HepG2 (cell line): ENCODE measurements at regions not wholly inside any gene's neighbourhood (a gene's known extent, or its start where the extent isn't known, plus 50 kb on each side); places are given as distances from the start of the nearest gene placed in this dataset.

Source experiments
- ATAC-seq: fragments of 200-7000 bp; cut with Tn5 transposase; 3 replicates; pipeline ENCODE4 v1.9.1; 2020; ENCODE audit warnings: mild to moderate bottlenecking, moderate library complexity
- BruUV-seq: library from RNA; stranded (reverse); fragments of 400-500 nt; replicated peaks from 2 replicates; lab custom pipeline; 2021; lab: Mats Ljungman, UMichigan
- CTCF ChIA-PET: fragments of 300-600 bp; formaldehyde crosslinking; extraction: SDS; loops from one replicate; lab custom pipeline; 2021; ENCODE audit warnings: low total read pairs, inconsistent platforms, low intra/inter-chr PET ratio; lab: Yijun Ruan, JAX
- POLR2A ChIA-PET: fragments of 350-600 bp; sonication (Branson Sonifier 250); formaldehyde crosslinking; loops from one replicate; lab custom pipeline; 2020; ENCODE audit warnings: antibody characterized with exemption, inconsistent platforms; lab: Yijun Ruan, JAX
- DNase-seq: peaks from one replicate; pipeline ENCODE4 v3.0.0-alpha.2; 2015; ENCODE audit warnings: low spot score
- FAIRE-seq: peaks from 3 replicates; lab custom pipeline; 2011; peaks lifted over from hg19 to GRCh38; lab: Jason Lieb, UNC
- H2AFZ ChIP-seq: one replicate; pipeline ENCODE4 v1.6.1; 2011; ENCODE audit warnings: low read length, inconsistent platforms
- H3K27ac ChIP-seq: fragments of 300-600 bp; 3 replicates; pipeline ENCODE4 v1.8.0; 2011; ENCODE audit warnings: mixed run types, mild to moderate bottlenecking, mixed read lengths, low read length, inconsistent platforms; ENCODE audit not compliant: insufficient read depth; ENCODE audit errors: extremely low read length
- H3K27me3 ChIP-seq, 2 experiments: fragments of 200-600 bp in 1 of 2; 2 replicates in 1 of 2; 3 replicates in 1 of 2; pipeline versions ENCODE4 v1.6.0 to v1.8.0; 2011; ENCODE audit warnings: low read length in 2 of 2, mild to moderate bottlenecking in 2 of 2, moderate library complexity in 2 of 2, inconsistent platforms in 1 of 2; ENCODE audit not compliant: insufficient read depth in 2 of 2, control insufficient read depth in 1 of 2
- H3K36me3 ChIP-seq, 2 experiments: fragments of 200-600 bp in 1 of 2; replicated peaks in 1 of 2; 2 replicates in 1 of 2; 3 replicates in 1 of 2; pipeline versions ENCODE4 v1.5.1 to v1.8.0; 2011; ENCODE audit warnings: low read length in 2 of 2, inconsistent platforms in 1 of 2; ENCODE audit not compliant: insufficient read depth in 2 of 2, control insufficient read depth in 1 of 2
- H3K4me1 ChIP-seq: 2 replicates; pipeline ENCODE4 v1.5.1; 2012; ENCODE audit warnings: low read length, inconsistent platforms; ENCODE audit not compliant: insufficient read depth
- H3K4me2 ChIP-seq: 2 replicates; pipeline ENCODE4 v1.6.0; 2011; ENCODE audit warnings: low read depth, low read length, inconsistent platforms
- H3K4me3 ChIP-seq, 3 experiments: fragments of 200-600 bp in 1 of 3; sonication (generic), shearing (Covaris generic) in 1 of 3; replicated peaks in 1 of 3; 2 replicates each; pipeline ENCODE4 v1.5.1; 2011 to 2016; ENCODE audit warnings: low read length in 3 of 3, inconsistent platforms in 2 of 3, low read depth in 2 of 3, mild to moderate bottlenecking in 2 of 3, control low read depth in 1 of 3, mixed read lengths in 1 of 3; ENCODE audit not compliant: insufficient read depth in 1 of 3
- H3K79me2 ChIP-seq: one replicate; pipeline ENCODE4 v1.6.1; 2011; ENCODE audit warnings: low read length, inconsistent platforms; ENCODE audit not compliant: insufficient read depth
- H3K9ac ChIP-seq: 2 replicates; pipeline ENCODE4 v1.6.0; 2011; ENCODE audit warnings: mild to moderate bottlenecking, low read depth, low read length, inconsistent platforms; ENCODE audit not compliant: insufficient read depth
- H3K9me3 ChIP-seq: 2 replicates; pipeline ENCODE4 v1.5.1; 2012; ENCODE audit warnings: mild to moderate bottlenecking, low read length
- H4K20me1 ChIP-seq: 2 replicates; pipeline ENCODE4 v1.6.0; 2011; ENCODE audit warnings: inconsistent platforms, mild to moderate bottlenecking, low read length, moderate library complexity; ENCODE audit not compliant: insufficient read depth
- CEBPB ChIP-seq: IDR thresholded peaks from 2 replicates; pipeline ENCODE4 v1.6.1; 2011; ENCODE audit warnings: low read depth, low read length, improper control_type of control experiment, borderline replicate concordance
- EHMT2 ChIP-seq: fragments of 200-600 bp; sonication (generic); IDR thresholded peaks from 2 replicates; pipeline ENCODE4 v1.7.0; 2017; ENCODE audit warnings: antibody characterized with exemption, low read depth, low read length, borderline replicate concordance
- IKZF4 ChIP-seq: sonication (generic); formaldehyde crosslinking; IDR thresholded peaks from 2 replicates; pipeline ENCODE4 v1.5.1; 2020; ENCODE audit warnings: borderline replicate concordance, mild to moderate bottlenecking, low read depth, missing genetic modification reagents; ENCODE audit errors: not compliant biosample characterization
- KLF12 ChIP-seq: sonication (generic); formaldehyde crosslinking; IDR thresholded peaks from 2 replicates; pipeline ENCODE4 v1.4.0; 2020; ENCODE audit warnings: missing genetic modification reagents, borderline replicate concordance
- KMT2A ChIP-seq: sonication (generic); formaldehyde crosslinking; IDR thresholded peaks from 2 replicates; pipeline ENCODE4 v1.4.0; 2020; ENCODE audit warnings: missing genetic modification reagents
- PRMT3 ChIP-seq: sonication (generic); formaldehyde crosslinking; IDR thresholded peaks from 2 replicates; pipeline ENCODE4 v1.8.1; 2022; ENCODE audit warnings: low read depth, mild to moderate bottlenecking, moderate library complexity, missing genetic modification reagents, borderline replicate concordance
- YEATS4 ChIP-seq: sonication (generic); formaldehyde crosslinking; IDR thresholded peaks from 2 replicates; pipeline ENCODE4 v1.4.0; 2020; ENCODE audit warnings: missing genetic modification reagents, borderline replicate concordance
- ZNF296 ChIP-seq: sonication (generic); formaldehyde crosslinking; conservative IDR thresholded peaks from 2 replicates; pipeline ENCODE4 v1.5.0; 2020; ENCODE audit warnings: mild to moderate bottlenecking, missing genetic modification reagents
- ZNF510 ChIP-seq: sonication (generic); formaldehyde crosslinking; IDR thresholded peaks from 2 replicates; pipeline ENCODE4 v1.4.0; 2020; ENCODE audit warnings: low read depth, mild to moderate bottlenecking, missing genetic modification reagents
- ZNF546 ChIP-seq: sonication (generic); formaldehyde crosslinking; conservative IDR thresholded peaks from 2 replicates; pipeline ENCODE4 v1.8.1; 2023; ENCODE audit warnings: mild to moderate bottlenecking, missing genetic modification reagents
- ZNF577 ChIP-seq: sonication (generic); formaldehyde crosslinking; IDR thresholded peaks from 2 replicates; pipeline ENCODE4 v1.4.0; 2020; ENCODE audit warnings: mild to moderate bottlenecking, low read depth, missing genetic modification reagents, borderline replicate concordance
- WGBS: methylation state at CpG from one replicate; pipeline ENCODE4 v1.1.6; 2017; ENCODE audit warnings: low lambda C conversion rate; 5-methylcytosine and 5-hydroxymethylcytosine counted together
- in situ Hi-C: cut with HindIII; loops from 2 replicates; pipeline ENCODE4 v1.10.0; 2017; ENCODE audit warnings: low pct_unique_long_range_greater_than_20kb; ENCODE audit not compliant: extremely low pct_ligation_motif_present
- intact Hi-C: fragments of 100-400 bp; cut with micrococcal nuclease; formaldehyde crosslinking; loops from one replicate; pipeline ENCODE4 v1.10.0; 2022; ENCODE audit not compliant: unreplicated experiment
- TF ChIP-seq, protein P1 (sequence below): sonication (generic); formaldehyde crosslinking; IDR thresholded peaks from 2 replicates; pipeline ENCODE4 v1.8.1; 2022; ENCODE audit warnings: low read depth, mild to moderate bottlenecking, missing genetic modification reagents
- TF ChIP-seq, protein P2 (sequence below): IDR thresholded peaks from 2 replicates; pipeline ENCODE4 v1.6.1; 2012; ENCODE audit warnings: low read depth, low read length, improper control_type of control experiment
- TF ChIP-seq, protein P3 (sequence below): sonication (generic); formaldehyde crosslinking; IDR thresholded peaks from 2 replicates; pipeline ENCODE4 v1.8.1; 2023; ENCODE audit warnings: mild to moderate bottlenecking, missing genetic modification reagents, borderline replicate concordance
- TF ChIP-seq, protein P4 (sequence below), 2 experiments: IDR thresholded peaks; 2 replicates each; pipeline ENCODE4 v1.6.1; 2011 to 2012; ENCODE audit warnings: low read length in 2 of 2, borderline replicate concordance in 1 of 2, low read depth in 1 of 2, mild to moderate bottlenecking in 1 of 2, moderate library complexity in 1 of 2

DNA sequence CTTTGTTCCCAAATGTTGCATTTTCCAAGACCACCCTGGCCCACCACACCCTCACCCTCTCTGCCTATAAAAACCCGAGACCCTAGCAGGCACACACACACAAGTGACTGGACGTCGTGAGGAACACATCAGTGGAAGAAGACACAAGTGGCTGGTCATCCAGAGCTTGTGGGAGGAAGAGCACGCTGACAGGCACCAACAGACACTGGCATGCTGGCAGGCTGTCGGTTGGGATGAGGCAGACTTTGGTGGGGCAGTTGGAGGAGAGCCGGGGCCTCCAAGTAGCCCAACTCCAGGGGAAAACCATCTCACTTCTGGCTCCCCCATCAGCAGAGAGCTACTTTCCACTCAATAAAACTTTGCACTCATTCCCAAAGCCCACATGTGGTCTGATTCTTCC, 225.5 kb upstream of the ZEB2 start:
- Histone ChIP-seq H3K4me2 (no peak overlapping the region), H3K9ac (no peak overlapping the region), H2AFZ (no peak overlapping the region), H3K27ac (no peak overlapping the region), H3K4me1 (no peaks in the 10 kb centered on the region), H3K27me3 (no peaks in the 10 kb centered on the region), H3K79me2 (no peaks in the 10 kb centered on the region), H3K4me3 (no peak overlapping the region), H3K36me3 (no peaks in the 10 kb centered on the region)
- ATAC-seq, result no peak
- POLR2A ChIA-PET, result no interaction called here
- no TSS peak for BruUV-seq
- CTCF ChIA-PET, result no interaction called here
- intact Hi-C loops, result no loop called here
- FAIRE-seq, result no peak
- DNase-seq, result no peak
- TF ChIP-seq YEATS4 (CRISPR knock-in tag), result no peak
- no peak for TF ChIP-seq PRMT3 (CRISPR knock-in tag)
- no peak for TF ChIP-seq ZNF510 (CRISPR knock-in tag)
- TF ChIP-seq EHMT2, result no peak
- TF ChIP-seq, protein P1, sequence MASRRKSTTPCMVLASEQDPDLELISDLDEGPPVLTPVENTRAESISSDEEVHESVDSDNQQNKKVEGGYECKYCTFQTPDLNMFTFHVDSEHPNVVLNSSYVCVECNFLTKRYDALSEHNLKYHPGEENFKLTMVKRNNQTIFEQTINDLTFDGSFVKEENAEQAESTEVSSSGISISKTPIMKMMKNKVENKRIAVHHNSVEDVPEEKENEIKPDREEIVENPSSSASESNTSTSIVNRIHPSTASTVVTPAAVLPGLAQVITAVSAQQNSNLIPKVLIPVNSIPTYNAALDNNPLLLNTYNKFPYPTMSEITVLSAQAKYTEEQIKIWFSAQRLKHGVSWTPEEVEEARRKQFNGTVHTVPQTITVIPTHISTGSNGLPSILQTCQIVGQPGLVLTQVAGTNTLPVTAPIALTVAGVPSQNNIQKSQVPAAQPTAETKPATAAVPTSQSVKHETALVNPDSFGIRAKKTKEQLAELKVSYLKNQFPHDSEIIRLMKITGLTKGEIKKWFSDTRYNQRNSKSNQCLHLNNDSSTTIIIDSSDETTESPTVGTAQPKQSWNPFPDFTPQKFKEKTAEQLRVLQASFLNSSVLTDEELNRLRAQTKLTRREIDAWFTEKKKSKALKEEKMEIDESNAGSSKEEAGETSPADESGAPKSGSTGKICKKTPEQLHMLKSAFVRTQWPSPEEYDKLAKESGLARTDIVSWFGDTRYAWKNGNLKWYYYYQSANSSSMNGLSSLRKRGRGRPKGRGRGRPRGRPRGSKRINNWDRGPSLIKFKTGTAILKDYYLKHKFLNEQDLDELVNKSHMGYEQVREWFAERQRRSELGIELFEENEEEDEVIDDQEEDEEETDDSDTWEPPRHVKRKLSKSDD (CRISPR knock-in tag), result no peak
- no peak for TF ChIP-seq IKZF4 (CRISPR knock-in tag)
- no peak for TF ChIP-seq ZNF577
- no peak for TF ChIP-seq ZNF296 (CRISPR knock-in tag)
- no peak for TF ChIP-seq KMT2A (CRISPR knock-in tag)
- TF ChIP-seq, protein P2, sequence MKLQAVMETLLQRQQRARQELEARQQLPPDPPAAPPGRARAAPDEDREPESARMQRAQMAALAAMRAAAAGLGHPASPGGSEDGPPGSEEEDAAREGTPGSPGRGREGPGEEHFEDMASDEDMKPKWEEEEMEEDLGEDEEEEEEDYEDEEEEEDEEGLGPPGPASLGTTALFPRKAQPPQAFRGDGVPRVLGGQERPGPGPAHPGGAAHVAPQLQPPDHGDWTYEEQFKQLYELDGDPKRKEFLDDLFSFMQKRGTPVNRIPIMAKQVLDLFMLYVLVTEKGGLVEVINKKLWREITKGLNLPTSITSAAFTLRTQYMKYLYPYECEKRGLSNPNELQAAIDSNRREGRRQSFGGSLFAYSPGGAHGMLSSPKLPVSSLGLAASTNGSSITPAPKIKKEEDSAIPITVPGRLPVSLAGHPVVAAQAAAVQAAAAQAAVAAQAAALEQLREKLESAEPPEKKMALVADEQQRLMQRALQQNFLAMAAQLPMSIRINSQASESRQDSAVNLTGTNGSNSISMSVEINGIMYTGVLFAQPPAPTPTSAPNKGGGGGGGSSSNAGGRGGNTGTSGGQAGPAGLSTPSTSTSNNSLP, result no peak
- TF ChIP-seq, protein P3, sequence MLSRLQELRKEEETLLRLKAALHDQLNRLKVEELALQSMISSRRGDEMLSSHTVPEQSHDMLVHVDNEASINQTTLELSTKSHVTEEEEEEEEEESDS (CRISPR knock-in tag), result no peak
- no peak for TF ChIP-seq CEBPB
- TF ChIP-seq, protein P4, sequence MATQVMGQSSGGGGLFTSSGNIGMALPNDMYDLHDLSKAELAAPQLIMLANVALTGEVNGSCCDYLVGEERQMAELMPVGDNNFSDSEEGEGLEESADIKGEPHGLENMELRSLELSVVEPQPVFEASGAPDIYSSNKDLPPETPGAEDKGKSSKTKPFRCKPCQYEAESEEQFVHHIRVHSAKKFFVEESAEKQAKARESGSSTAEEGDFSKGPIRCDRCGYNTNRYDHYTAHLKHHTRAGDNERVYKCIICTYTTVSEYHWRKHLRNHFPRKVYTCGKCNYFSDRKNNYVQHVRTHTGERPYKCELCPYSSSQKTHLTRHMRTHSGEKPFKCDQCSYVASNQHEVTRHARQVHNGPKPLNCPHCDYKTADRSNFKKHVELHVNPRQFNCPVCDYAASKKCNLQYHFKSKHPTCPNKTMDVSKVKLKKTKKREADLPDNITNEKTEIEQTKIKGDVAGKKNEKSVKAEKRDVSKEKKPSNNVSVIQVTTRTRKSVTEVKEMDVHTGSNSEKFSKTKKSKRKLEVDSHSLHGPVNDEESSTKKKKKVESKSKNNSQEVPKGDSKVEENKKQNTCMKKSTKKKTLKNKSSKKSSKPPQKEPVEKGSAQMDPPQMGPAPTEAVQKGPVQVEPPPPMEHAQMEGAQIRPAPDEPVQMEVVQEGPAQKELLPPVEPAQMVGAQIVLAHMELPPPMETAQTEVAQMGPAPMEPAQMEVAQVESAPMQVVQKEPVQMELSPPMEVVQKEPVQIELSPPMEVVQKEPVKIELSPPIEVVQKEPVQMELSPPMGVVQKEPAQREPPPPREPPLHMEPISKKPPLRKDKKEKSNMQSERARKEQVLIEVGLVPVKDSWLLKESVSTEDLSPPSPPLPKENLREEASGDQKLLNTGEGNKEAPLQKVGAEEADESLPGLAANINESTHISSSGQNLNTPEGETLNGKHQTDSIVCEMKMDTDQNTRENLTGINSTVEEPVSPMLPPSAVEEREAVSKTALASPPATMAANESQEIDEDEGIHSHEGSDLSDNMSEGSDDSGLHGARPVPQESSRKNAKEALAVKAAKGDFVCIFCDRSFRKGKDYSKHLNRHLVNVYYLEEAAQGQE (IDR thresholded peaks at IDR 0.05; ENCODE audit: borderline replicate concordance in 1 of 2, low read depth in 1 of 2, low read length in 2 of 2), result no peak
- no peak for TF ChIP-seq KLF12 (CRISPR knock-in tag)
- no peak for TF ChIP-seq ZNF546 (CRISPR knock-in tag)
- TF ChIP-seq, all 625 proteins: peak for 0
- 0% methylated on average over 5 of the region's 6 CpGs for WGBS
- Histone ChIP-seq H3K9me3 (peaks cover 57% of the 10 kb centered on the region), H4K20me1 (no peaks in the 10 kb centered on the region)
- in situ Hi-C loops, result no loop called here
